Activated naive CD8-positive, alpha-beta T cell (primary cell): ENCODE measurements at regions not wholly inside any gene's neighbourhood (a gene's known extent, or its start where the extent isn't known, plus 50 kb on each side); places are given as distances from the start of the nearest gene placed in this dataset.
"Not testable (repeated sequence)": the region's sequence is repeated elsewhere in the genome, so short reads cannot be mapped to it uniquely, and the experiment has no call there.

ENCODE experiments used
- H3K27ac Mint-ChIP-seq: one replicate; pipeline ENCODE4 v1.8.0; 2021; ENCODE audit warnings: mixed read lengths
- H3K27me3 Mint-ChIP-seq: one replicate; pipeline ENCODE4 v1.8.0; 2021; ENCODE audit warnings: mixed read lengths
- H3K36me3 Mint-ChIP-seq: one replicate; pipeline ENCODE4 v1.8.0; 2021; ENCODE audit warnings: mixed read lengths
- H3K4me1 Mint-ChIP-seq: one replicate; pipeline ENCODE4 v1.8.0; 2021; ENCODE audit warnings: low read depth, mixed read lengths
- H3K4me3 Mint-ChIP-seq: one replicate; pipeline ENCODE4 v1.8.0; 2021; ENCODE audit warnings: mild to moderate bottlenecking, mixed read lengths
- H3K9me3 Mint-ChIP-seq: one replicate; pipeline ENCODE4 v1.8.0; 2021; ENCODE audit warnings: low read depth, mixed read lengths

DNA sequence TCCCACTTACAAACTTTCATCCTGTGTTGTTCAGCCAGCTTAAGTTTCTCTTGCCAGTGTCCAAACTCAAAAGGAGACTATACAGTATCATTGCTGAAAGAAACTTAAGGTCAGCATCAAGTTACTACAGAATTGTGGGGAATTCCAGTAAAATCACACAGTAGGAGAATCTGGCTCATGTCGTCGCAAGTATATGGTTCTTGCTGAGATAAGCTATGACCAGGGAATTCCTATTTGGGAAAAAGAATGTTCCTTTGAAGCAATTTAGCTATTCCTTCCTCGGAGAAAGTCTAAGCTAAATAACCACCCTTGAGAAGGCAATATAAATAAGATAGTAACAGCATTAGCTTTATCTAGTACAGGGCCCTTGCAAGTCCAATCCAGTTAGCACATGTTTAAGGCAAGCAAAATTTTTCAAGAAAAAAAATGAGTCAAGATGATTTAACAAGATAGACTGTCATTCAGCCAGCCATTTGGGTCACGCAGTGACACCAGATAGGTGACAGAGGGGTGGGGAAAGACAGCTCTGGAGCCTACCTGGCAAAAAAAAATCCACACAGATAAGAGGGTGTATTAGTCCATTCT lies 78.2 kb upstream of the THBS1 start:
- Mint-ChIP-seq H3K4me1 (peaks cover 4% of the 10 kb centered on the region), H3K9me3 (no peaks in the 10 kb centered on the region), H3K27ac (no peak overlapping the region), H3K4me3 (no peak overlapping the region), H3K27me3 (peaks cover 4% of the 10 kb centered on the region), H3K36me3 (no peaks in the 10 kb centered on the region)

DNA sequence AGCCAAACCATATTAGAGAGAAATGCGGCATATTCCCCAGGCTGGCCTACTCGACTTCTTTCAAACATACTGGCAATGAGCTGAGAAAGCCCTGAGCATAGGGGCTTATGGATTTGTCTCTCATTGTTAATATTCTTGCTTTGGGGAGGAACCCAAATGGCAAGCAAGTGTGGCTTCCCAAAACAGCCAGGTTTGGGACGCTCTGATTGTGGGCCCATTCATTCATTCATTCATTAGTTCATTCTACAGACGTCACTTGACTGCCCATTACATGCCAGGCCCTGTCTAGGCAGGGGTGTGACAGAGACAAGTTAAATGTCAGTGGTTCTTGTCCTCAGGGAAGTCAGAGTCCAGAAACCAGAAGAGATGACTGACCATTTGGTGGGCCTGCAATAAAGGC lies 77.4 kb upstream of the THBS1 start:
- H3K27me3 Mint-ChIP-seq = peaks cover 4% of the 10 kb centered on the region

DNA sequence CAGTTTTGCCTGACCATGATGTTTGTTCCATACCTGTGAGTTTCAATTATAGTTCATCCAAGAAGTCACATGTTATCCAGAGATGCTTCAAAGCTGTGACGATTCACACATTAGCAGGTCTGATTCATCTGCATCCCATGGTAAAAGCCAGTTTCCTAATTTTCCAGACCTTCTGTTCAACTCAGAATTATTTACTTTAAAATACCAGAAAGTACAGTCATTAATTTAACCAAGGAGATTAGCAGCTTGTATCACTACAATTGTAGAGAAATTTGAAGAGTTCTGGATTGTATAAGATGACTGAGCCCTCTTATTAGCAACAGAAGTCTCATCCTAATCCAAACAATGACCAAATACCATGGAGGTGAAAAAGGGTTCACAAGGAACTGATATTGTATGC lies 76.1 kb upstream of the THBS1 start:
- no peaks in the 10 kb centered on the region for H3K4me1 Mint-ChIP-seq
- no peak overlapping the region for H3K27ac Mint-ChIP-seq
- peaks cover 4% of the 10 kb centered on the region for H3K27me3 Mint-ChIP-seq
- H3K36me3 Mint-ChIP-seq = peaks cover 2% of the 10 kb centered on the region
- H3K9me3 Mint-ChIP-seq = no peaks in the 10 kb centered on the region
- H3K4me3 Mint-ChIP-seq = no peak overlapping the region

More for the DNA sequence above, 77.4 kb upstream of the THBS1 start:
- Mint-ChIP-seq H3K27ac (no peak overlapping the region), H3K36me3 (peaks cover 1% of the 10 kb centered on the region), H3K9me3 (no peaks in the 10 kb centered on the region), H3K4me1 (no peaks in the 10 kb centered on the region), H3K4me3 (no peak overlapping the region)

DNA sequence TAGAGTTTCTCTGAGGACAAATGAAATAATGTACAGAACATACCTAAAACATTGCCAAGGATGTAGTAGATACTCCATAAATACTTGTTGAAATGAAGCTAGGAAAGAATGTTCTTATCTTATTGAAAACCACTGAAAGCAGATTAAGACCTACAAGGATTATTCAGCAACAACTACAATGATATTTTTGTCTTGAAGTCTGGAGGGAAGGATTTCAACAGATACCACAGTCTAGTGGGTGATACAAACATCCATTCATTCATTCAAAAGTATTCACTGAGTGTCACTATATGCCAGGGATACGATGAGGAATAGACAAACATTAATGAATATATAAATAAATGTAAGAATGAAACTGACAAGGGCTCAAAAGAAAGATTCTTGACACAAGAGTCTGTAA lies 74.7 kb upstream of the THBS1 start:
- H3K4me3 Mint-ChIP-seq = no peak overlapping the region
- H3K27me3 Mint-ChIP-seq = peaks cover 9% of the 10 kb centered on the region
- no peaks in the 10 kb centered on the region for H3K4me1 Mint-ChIP-seq
- no peak overlapping the region for H3K27ac Mint-ChIP-seq
- H3K9me3 Mint-ChIP-seq = no peaks in the 10 kb centered on the region
- H3K36me3 Mint-ChIP-seq = peaks cover 2% of the 10 kb centered on the region

DNA sequence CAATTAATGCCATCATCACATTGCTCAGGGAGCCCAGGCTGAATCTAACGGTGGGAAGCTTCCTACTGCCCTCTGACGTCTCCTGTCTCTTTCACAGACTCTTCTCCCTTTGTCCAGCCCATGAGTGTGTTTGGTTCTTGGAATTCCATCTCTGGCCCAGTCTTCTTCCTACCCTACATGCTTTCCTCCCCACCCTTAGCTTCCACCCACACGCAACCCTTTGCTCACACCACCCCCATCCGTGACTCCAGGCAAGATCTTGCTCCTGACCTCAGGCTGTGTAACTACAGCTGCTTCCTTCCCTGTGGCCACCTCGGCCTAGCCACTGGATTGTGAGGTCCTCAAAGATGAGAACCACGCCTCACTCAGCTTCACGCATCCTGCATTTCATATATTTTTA lies 72.3 kb upstream of the THBS1 start:
- H3K4me3 Mint-ChIP-seq = no peak overlapping the region
- peaks cover 2% of the 10 kb centered on the region for H3K36me3 Mint-ChIP-seq
- no peaks in the 10 kb centered on the region for H3K4me1 Mint-ChIP-seq
- peaks cover 15% of the 10 kb centered on the region for H3K27me3 Mint-ChIP-seq
- no peak overlapping the region for H3K27ac Mint-ChIP-seq
- peaks cover under 1% of the 10 kb centered on the region for H3K9me3 Mint-ChIP-seq

DNA sequence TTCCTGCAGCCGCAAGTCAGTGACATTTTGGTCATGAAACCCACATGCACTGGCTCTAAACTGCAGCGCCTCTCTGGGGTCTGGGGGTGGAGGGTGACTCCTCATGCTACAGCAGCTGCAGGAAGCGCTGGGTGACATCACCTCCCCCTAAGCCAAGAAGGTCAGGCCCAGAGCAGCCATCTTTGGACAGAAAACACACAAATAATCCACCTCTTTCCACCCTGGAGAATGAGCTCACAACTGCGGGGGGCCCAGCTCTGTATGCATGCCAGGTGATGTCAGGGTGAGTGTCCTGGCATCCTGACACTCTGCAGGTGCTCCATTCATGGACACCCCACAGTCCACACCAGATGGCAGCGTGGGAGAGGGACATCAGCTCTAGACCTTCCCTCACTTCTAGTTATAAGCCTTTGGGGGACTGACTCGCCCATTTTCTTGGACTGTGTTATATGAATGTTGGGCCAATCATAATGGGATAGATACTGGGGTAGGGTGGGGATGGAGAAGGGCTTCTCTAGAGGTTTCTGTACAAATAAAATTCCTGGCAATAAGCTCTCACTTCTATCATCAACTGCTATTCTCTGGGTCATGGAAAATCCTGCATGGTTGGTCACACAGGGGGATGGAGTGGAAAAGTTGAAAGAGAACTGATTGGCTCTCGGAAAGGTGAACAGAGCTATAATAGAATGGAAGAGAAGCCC lies 70.7 kb upstream of the THBS1 start:
- Mint-ChIP-seq H3K27me3 (peaks cover 20% of the 10 kb centered on the region), H3K4me1 (no peaks in the 10 kb centered on the region), H3K4me3 (no peak overlapping the region), H3K36me3 (peaks cover 2% of the 10 kb centered on the region), H3K9me3 (peaks cover 11% of the 10 kb centered on the region), H3K27ac (no peak overlapping the region)

DNA sequence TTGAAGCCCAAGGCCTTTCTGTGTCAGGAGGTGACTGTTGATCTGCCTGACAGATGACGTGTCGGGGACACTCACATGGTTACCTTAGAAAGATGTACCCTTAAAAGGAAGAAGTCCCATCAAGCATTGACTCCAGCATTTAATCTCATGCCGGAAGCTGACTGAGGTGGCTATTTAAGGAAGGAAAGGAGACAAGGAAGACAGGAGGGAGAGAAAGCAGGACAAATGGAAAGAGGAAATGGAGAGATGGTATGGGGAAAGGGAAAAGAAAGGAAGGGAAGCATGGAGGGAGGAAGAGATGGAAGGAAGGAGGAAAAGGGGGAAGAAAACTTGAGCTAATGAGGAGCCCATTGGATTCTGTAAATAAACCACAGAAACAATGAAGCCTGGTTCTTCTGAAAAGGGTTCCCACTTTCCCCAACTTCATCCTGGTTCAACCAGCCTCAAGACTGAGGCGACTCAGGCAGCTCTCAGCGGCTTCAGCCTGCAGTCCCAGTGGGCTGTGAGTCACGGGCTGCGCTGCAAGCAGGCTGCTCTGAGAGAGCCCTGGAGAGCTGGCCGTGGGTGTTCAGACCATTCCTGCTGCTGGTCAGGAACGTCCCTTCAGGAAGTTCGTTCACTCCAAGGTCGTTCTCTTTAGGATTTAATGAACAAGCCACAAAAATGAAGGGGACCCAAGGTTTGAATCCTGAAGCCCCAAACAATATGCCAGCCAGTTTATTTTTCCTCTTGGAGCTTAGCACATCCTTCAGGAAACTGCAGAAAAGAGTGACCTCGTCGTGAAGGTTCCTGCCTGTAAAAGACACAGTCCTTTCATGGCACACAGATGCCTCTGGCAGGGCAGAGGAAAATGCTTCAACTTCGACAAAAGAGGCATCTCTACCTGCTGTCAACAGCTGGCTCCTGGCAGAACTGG lies 69.6 kb upstream of the THBS1 start:
- Mint-ChIP-seq H3K27ac (no peak overlapping the region), H3K4me1 (no peaks in the 10 kb centered on the region), H3K9me3 (peaks cover 17% of the 10 kb centered on the region), H3K27me3 (peaks cover 22% of the 10 kb centered on the region), H3K36me3 (peaks cover 2% of the 10 kb centered on the region), H3K4me3 (no peak overlapping the region)

DNA sequence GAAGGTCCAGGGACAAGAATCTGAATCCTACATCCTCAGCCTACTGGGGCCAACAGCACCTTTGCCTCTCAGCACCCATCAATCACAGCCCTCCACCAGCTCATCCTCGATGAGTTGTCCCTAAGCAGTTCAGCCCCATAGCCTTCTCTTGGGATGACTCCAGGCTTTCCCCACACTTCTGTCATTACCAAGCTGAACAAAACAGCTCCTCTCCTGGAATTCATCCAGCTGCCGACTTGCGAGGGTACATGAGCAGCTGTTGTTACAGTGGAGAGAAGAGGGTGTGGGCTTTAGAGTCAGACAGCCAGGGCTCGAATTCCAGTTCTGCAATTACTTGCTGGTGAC lies 69.0 kb upstream of the THBS1 start:
- peaks cover 27% of the 10 kb centered on the region for H3K27me3 Mint-ChIP-seq
- H3K36me3 Mint-ChIP-seq = peaks cover 2% of the 10 kb centered on the region
- H3K4me3 Mint-ChIP-seq = no peak overlapping the region
- no peaks in the 10 kb centered on the region for H3K4me1 Mint-ChIP-seq
- H3K9me3 Mint-ChIP-seq = peaks cover 17% of the 10 kb centered on the region
- H3K27ac Mint-ChIP-seq = no peak overlapping the region

DNA sequence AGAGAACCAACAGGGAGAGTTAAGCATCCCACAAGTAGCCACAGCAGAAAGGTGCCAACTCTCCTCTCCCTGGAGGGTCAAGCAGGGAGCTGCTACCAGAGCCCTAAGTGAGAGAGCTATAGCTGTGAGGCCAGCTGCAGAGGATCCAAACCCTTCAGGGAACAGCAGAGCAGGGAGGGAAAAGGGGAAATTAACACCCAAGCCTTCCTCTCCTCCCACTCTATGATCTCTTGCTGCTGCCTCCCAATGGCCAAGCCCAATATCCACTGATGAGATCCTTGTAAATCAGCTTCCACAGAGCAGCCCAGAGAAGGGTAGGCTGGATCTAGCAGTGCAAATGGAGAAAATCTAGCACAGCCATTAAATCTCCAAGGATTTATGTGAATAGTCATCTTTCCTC lies 68.2 kb upstream of the THBS1 start:
- H3K27ac Mint-ChIP-seq = no peak overlapping the region
- peaks cover 27% of the 10 kb centered on the region for H3K27me3 Mint-ChIP-seq
- H3K36me3 Mint-ChIP-seq = peaks cover 2% of the 10 kb centered on the region
- H3K4me3 Mint-ChIP-seq = no peak overlapping the region
- no peaks in the 10 kb centered on the region for H3K4me1 Mint-ChIP-seq
- H3K9me3 Mint-ChIP-seq = peaks cover 17% of the 10 kb centered on the region

DNA sequence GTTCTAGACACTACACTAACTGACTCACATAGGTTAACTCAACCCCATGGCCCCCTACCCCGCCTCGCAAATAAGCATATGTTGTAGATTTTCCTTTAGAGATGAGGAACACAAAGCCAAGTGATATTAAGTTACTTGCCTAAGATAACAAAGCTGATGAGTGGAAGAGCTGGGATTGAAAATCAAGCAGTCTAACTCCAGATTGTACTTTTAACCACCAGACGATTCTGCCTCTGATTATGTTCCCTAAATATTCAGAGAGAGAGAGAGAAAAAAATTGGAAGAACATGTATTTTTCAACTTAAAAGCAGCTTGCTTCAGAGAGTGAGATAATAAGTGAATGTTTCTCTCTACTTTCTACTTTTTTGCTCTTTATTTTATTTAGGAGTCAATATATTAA lies 66.9 kb upstream of the THBS1 start:
- H3K4me3 Mint-ChIP-seq = no peak overlapping the region
- no peak overlapping the region for H3K27ac Mint-ChIP-seq
- H3K36me3 Mint-ChIP-seq = no peaks in the 10 kb centered on the region
- H3K9me3 Mint-ChIP-seq = peaks cover 17% of the 10 kb centered on the region
- H3K4me1 Mint-ChIP-seq = no peaks in the 10 kb centered on the region
- peaks cover 27% of the 10 kb centered on the region for H3K27me3 Mint-ChIP-seq

DNA sequence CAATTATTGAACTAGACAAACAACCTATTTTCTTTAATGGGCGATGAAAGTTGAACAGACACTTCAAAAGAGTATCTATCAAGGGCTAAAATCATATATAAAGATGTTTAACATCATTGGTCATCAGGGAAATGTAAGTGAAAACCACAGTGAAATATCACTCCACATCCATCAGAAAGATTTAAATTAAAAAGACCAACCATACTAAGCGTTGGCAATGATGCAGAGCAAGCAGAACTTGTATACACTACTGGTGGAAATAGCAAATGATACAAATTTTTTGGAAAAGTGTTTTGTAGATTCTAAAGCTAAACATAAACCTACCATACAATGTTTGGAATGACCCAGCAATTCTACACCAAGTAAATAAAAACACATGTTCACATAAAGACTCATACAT lies 65.9 kb upstream of the THBS1 start:
- Mint-ChIP-seq H3K27me3 (peaks cover 27% of the 10 kb centered on the region), H3K9me3 (peaks cover 17% of the 10 kb centered on the region), H3K4me3 (no peak overlapping the region)

DNA sequence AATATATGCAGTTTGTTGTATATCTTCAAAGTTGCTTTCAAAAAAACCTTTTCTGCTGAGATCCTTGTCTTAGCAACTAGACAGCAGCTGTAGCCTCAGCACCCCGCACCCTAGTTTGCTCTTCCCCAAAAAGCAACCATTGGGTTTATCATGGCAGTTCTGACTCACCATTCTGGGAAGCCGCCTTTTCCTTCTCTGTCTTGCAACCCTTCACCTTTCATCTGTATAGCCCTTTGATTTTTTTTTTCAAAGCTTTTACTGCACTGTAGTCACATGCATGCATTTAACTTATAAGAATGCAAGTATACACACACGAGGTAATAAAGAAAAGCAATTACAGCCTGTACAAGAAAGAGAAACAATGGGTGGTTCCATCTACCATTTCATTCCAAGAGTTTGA lies 65.1 kb upstream of the THBS1 start:
- Mint-ChIP-seq H3K9me3 (peaks cover 17% of the 10 kb centered on the region), H3K4me3 (no peak overlapping the region), H3K4me1 (no peaks in the 10 kb centered on the region), H3K27me3 (peaks cover 24% of the 10 kb centered on the region), H3K27ac (no peak overlapping the region), H3K36me3 (no peaks in the 10 kb centered on the region)

More for the DNA sequence above, 65.9 kb upstream of the THBS1 start:
- H3K4me1 Mint-ChIP-seq = no peaks in the 10 kb centered on the region
- no peak overlapping the region for H3K27ac Mint-ChIP-seq
- H3K36me3 Mint-ChIP-seq = no peaks in the 10 kb centered on the region

DNA sequence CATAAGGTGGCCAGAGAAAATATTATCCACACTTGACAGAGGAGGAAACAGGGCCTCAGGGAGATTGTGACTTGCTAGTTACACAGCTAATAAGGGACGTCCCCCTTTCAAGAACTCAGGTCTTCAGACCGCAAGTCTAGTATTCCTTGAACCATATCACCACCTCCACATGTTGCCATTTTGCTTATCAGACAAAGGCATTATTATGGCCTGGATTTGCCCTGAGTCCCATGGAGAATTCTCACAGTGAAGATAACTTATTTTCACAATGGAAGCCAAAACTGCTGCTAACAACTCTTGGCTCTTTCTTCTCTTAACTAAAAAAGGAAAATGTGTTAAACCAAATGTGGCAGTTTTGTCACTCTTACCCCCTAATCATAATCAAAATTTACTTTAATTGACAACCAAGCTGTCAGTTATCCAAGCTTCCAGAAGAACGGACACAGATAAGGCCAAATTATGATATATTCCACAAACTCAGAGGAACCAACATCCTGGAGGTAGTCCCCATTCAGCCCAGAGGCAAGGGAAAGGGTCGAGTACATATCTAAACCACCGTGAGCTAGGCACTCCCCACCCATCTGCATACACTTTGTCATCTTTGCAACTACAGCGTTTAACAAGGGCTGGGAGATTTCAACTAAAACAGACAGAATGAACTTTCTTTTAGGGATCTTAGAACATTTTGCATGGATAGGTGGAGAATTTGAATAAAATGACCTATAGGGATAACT lies 63.6 kb upstream of the THBS1 start:
- Mint-ChIP-seq H3K9me3 (peaks cover 17% of the 10 kb centered on the region), H3K4me1 (no peaks in the 10 kb centered on the region), H3K36me3 (no peaks in the 10 kb centered on the region), H3K27ac (no peak overlapping the region), H3K27me3 (peaks cover 20% of the 10 kb centered on the region), H3K4me3 (no peak overlapping the region)

DNA sequence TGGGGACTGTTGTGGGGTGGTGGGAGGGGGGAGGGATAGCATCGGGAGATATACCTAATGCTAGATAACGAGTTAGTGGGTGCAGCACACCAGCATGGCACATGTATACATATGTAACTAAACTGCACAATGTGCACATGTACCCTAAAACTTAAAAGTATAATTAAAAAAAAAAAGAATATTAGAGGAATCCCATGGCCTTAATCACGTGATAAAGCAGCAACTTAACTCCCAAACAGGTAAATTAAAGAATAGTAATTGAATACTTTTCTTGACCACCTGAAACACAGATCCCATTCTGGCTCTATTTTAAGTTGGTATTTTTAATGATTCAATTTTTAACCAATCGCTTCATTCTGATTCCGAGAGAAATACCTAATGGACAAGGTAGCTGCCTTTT lies 56.9 kb upstream of the THBS1 start:
- H3K4me3 Mint-ChIP-seq, H3K36me3 Mint-ChIP-seq, H3K4me1 Mint-ChIP-seq, H3K27ac Mint-ChIP-seq, H3K9me3 Mint-ChIP-seq, H3K27me3 Mint-ChIP-seq: not testable (repeated sequence)

DNA sequence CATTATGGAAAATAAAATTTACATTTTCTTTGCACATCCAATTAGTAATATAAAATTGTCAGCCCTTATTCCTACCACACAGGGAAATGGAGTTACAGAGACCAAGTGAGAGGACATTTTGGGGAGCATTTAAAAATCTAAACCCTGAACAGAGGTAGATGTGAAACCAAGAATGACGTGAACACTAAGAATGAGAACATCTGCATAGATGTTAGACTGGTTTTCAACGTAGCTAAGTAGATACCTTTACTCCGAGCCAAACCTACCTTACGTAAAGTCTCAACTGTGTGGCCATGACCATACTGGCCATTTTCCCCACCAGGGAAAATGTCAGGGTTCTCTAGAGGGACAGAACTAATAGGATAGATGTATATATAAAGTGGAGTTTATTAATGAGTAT lies 51.4 kb upstream of the THBS1 start:
- Mint-ChIP-seq H3K9me3 (no peaks in the 10 kb centered on the region), H3K4me1 (no peaks in the 10 kb centered on the region), H3K36me3 (no peaks in the 10 kb centered on the region), H3K4me3 (no peak overlapping the region), H3K27ac (no peak overlapping the region), H3K27me3 (no peaks in the 10 kb centered on the region)
